ENCODE measurements at regions not wholly inside any gene's neighbourhood (a gene's known extent, or its start where the extent isn't known, plus 50 kb on each side); places are given as distances from the start of the nearest gene placed in this dataset.

- no peak for DNase-seq
- in situ Hi-C loops (cut with MboI; ENCODE audit: low pct_unique_long_range_greater_than_20kb, low sequenced_read_pairs), result no loop called here
These were observed 78.1 kb upstream of the PHYHIPL start for GRCh38 chr10:59098387-59098786.

GRCh38 chr10:59098831-59099452 lies 77.5 kb upstream of the PHYHIPL start:
- no peak for DNase-seq
- in situ Hi-C loops (cut with MboI; ENCODE audit: low pct_unique_long_range_greater_than_20kb, low sequenced_read_pairs), result no loop called here

- in situ Hi-C loops (cut with MboI; ENCODE audit: low pct_unique_long_range_greater_than_20kb, low sequenced_read_pairs), result no loop called here
- DNase-seq, result no peak
These were observed 77.0 kb upstream of the PHYHIPL start for GRCh38 chr10:59099481-59099880.

- in situ Hi-C loops (cut with MboI; ENCODE audit: low pct_unique_long_range_greater_than_20kb, low sequenced_read_pairs), result no loop called here
These were observed 74.0 kb upstream of the PHYHIPL start for GRCh38 chr10:59102394-59102793.

GRCh38 chr10:59104186-59104585 lies 72.3 kb upstream of the PHYHIPL start:
- in situ Hi-C loops (cut with MboI; ENCODE audit: low pct_unique_long_range_greater_than_20kb, low sequenced_read_pairs), result no loop called here
- DNase-seq, result no peak

More at GRCh38 chr10:59102394-59102793, 74.0 kb upstream of the PHYHIPL start:
- no peak for DNase-seq

GRCh38 chr10:59106441-59106840 lies 70.0 kb upstream of the PHYHIPL start:
- DNase-seq, result no peak

GRCh38 chr10:59107147-59107546 lies 69.3 kb upstream of the PHYHIPL start:
- DNase-seq, result no peak
- in situ Hi-C loops (cut with MboI; ENCODE audit: low pct_unique_long_range_greater_than_20kb, low sequenced_read_pairs), result no loop called here

More at GRCh38 chr10:59106441-59106840, 70.0 kb upstream of the PHYHIPL start:
- in situ Hi-C loops (cut with MboI; ENCODE audit: low pct_unique_long_range_greater_than_20kb, low sequenced_read_pairs), result no loop called here

GRCh38 chr10:59108296-59108870 lies 68.1 kb upstream of the PHYHIPL start:
- in situ Hi-C loops (cut with MboI; ENCODE audit: low pct_unique_long_range_greater_than_20kb, low sequenced_read_pairs), result no loop called here
- no peak for DNase-seq

- in situ Hi-C loops (cut with MboI; ENCODE audit: low pct_unique_long_range_greater_than_20kb, low sequenced_read_pairs), result no loop called here
- no peak for DNase-seq
These were observed 67.6 kb upstream of the PHYHIPL start for GRCh38 chr10:59108886-59109288.

GRCh38 chr10:59109826-59110225 lies 66.6 kb upstream of the PHYHIPL start:
- in situ Hi-C loops (cut with MboI; ENCODE audit: low pct_unique_long_range_greater_than_20kb, low sequenced_read_pairs), result no loop called here
- no peak for DNase-seq

- in situ Hi-C loops (cut with MboI; ENCODE audit: low pct_unique_long_range_greater_than_20kb, low sequenced_read_pairs), result no loop called here
- DNase-seq, result no peak
These were observed 52.3 kb upstream of the PHYHIPL start for GRCh38 chr10:59124187-59124586.

GRCh38 chr10:59125666-59126065 lies 50.8 kb upstream of the PHYHIPL start:
- DNase-seq, result no peak
- in situ Hi-C loops (cut with MboI; ENCODE audit: low pct_unique_long_range_greater_than_20kb, low sequenced_read_pairs), result no loop called here

- DNase-seq, result no peak
- in situ Hi-C loops (cut with MboI; ENCODE audit: low pct_unique_long_range_greater_than_20kb, low sequenced_read_pairs), result no loop called here
These were observed 50.2 kb upstream of the PHYHIPL start for GRCh38 chr10:59126261-59126660.

All from KBM-7 (cell line).